Endothelial cell of umbilical vein (primary cell): ENCODE measurements at regions not wholly inside any gene's neighbourhood (a gene's known extent, or its start where the extent isn't known, plus 50 kb on each side); places are given as distances from the start of the nearest gene placed in this dataset.

Source experiments
- EZH2 ChIP-seq: IDR thresholded peaks from 2 replicates; pipeline ENCODE4 v1.6.1; 2012; ENCODE audit warnings: borderline replicate concordance, low read depth, mild to moderate bottlenecking, moderate library complexity, low read length, inconsistent platforms; ENCODE audit not compliant: severe bottlenecking
- FOS ChIP-seq: IDR thresholded peaks from 2 replicates; pipeline ENCODE4 v1.6.1; 2011; ENCODE audit warnings: mild to moderate bottlenecking, low read length, moderate library complexity, borderline replicate concordance; ENCODE audit not compliant: insufficient read depth
- JUN ChIP-seq: IDR thresholded peaks from 2 replicates; pipeline ENCODE4 v1.6.1; 2011; ENCODE audit warnings: borderline replicate concordance, low read depth; ENCODE audit not compliant: insufficient read length, insufficient read depth
- MYC ChIP-seq: IDR thresholded peaks from one replicate; pipeline ENCODE4 v1.6.1; 2011; ENCODE audit warnings: mild to moderate bottlenecking, low read depth, low read length
- POLR2A ChIP-seq: IDR thresholded peaks from 2 replicates; pipeline ENCODE4 v1.6.1; 2012; ENCODE audit warnings: low read depth, mild to moderate bottlenecking, control low read depth, low read length
- POLR2AphosphoS5 ChIP-seq: IDR thresholded peaks from 2 replicates; pipeline ENCODE4 v1.6.1; 2012; ENCODE audit warnings: low read depth, mild to moderate bottlenecking, control low read depth, low read length, moderate library complexity; ENCODE audit not compliant: insufficient read depth
- TF ChIP-seq, protein P1 (sequence below), 2 donors: IDR thresholded peaks; 1 replicate in 1 of 2; 2 replicates in 1 of 2; pipeline ENCODE4 v1.5.1; 2011; ENCODE audit warnings: low read length in 2 of 2, mild to moderate bottlenecking in 2 of 2, moderate library complexity in 2 of 2, control low read depth in 1 of 2, inconsistent platforms in 1 of 2, low read depth in 1 of 2; ENCODE audit not compliant: insufficient read depth in 1 of 2; ENCODE audit errors: extremely low read depth in 1 of 2

DNA sequence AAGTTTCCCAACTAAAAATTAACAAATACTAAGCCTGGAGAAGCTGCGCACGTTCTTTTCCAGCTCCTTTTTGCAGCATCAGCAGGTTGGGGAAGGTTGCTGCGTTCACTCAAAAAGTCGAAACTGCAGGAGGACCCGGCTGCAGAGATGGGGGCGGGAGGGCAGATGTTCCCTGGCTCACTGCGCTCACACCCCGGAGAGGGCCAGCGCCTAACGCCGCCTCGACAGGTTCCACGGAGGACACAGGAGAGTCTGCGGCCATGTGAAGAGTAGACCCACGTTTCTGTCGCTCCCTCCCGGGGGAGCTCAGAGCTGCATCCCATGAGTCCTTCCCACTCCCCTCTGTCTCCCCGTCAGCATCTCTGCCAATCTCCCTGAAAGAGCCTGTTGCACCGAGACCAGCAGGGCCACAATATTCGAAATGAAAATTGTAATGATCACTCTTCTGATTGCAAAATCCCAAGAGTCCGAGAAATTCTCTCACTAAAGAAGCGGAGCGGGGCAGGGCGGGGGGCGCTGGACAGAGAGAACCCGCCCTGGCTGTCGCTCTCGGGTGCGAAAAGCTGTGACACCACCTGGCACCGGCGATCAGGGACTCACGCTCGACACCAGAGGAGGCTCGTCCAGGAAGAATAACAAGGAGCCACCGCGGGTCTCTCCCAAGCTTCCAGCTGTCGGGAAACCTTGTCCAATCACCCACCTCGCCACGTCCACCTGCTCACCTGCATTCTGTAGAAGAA lies 131.5 kb upstream of the PFKP start:
- TF ChIP-seq, protein P1, sequence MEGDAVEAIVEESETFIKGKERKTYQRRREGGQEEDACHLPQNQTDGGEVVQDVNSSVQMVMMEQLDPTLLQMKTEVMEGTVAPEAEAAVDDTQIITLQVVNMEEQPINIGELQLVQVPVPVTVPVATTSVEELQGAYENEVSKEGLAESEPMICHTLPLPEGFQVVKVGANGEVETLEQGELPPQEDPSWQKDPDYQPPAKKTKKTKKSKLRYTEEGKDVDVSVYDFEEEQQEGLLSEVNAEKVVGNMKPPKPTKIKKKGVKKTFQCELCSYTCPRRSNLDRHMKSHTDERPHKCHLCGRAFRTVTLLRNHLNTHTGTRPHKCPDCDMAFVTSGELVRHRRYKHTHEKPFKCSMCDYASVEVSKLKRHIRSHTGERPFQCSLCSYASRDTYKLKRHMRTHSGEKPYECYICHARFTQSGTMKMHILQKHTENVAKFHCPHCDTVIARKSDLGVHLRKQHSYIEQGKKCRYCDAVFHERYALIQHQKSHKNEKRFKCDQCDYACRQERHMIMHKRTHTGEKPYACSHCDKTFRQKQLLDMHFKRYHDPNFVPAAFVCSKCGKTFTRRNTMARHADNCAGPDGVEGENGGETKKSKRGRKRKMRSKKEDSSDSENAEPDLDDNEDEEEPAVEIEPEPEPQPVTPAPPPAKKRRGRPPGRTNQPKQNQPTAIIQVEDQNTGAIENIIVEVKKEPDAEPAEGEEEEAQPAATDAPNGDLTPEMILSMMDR (IDR thresholded peaks at IDR 0.05; ENCODE audit: extremely low read depth in 1 of 2, insufficient read depth in 1 of 2, low read depth in 1 of 2, low read length in 2 of 2), result no peak
- TF ChIP-seq POLR2AphosphoS5, result no peak
- TF ChIP-seq POLR2A, result no peak
- no peak for TF ChIP-seq EZH2
- no peak for TF ChIP-seq JUN
- TF ChIP-seq MYC, result no peak
- TF ChIP-seq FOS, result no peak
